GM18498 (cell line): ENCODE measurements at regions not wholly inside any gene's neighbourhood (a gene's known extent, or its start where the extent isn't known, plus 50 kb on each side); places are given as distances from the start of the nearest gene placed in this dataset.

Source experiments
- ATAC-seq: cut with Tn5 transposase; IDR thresholded peaks from one replicate; pipeline ENCODE4 v1.9.1; 2021; ENCODE audit warnings: mild to moderate bottlenecking, moderate library complexity; ENCODE audit not compliant: unreplicated experiment

DNA sequence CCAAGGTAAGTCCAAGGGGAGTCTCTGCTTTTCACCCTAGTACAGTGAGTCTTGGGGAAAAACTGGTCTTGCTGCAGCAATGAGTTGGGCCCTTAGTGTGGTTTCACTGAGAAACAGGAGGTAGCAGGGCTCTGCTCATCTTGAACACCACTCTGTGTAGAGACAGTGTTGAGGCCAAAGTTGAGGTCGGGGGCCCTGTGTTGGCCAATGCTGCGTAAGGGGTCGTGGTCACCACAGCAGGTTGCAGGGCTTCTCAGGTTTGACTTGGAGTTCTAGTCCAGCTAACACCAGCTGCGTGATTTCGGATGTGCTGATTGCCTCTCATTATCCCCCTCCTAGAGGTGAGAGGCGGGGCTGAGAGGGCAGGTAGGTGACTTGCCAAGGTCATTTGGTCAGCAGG lies 807.5 kb downstream of the VRK1 start:
- no peak for ATAC-seq

DNA sequence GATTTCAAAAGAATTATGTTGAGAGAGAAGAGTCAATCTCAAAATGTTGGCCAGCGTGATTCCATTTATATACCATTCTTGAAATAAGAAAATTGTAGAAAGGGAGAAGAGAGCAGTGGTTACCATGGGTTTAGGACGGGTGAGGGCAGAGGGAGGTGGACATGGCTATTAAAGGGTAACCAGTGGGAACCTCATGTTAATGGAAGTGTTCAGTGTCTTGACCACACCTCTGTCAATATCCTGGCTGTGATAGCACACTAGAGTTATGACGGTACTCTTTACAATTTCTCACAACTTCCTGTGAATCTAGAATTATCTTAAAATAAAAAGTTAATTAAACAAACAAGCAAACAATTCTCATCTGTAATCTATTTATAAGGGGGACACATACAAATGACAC lies 821.2 kb downstream of the VRK1 start:
- ATAC-seq: no peak

GRCh38 chr14:97618917-97619690 lies 821.9 kb downstream of the VRK1 start:
- ATAC-seq: no peak

GRCh38 chr14:97620066-97620465 lies 822.9 kb downstream of the VRK1 start:
- ATAC-seq: no peak

- no peak for ATAC-seq
Measured at GRCh38 chr14:97624985-97625384, 827.8 kb downstream of the VRK1 start.

- no peak for ATAC-seq
Measured at GRCh38 chr14:97625477-97625876, 828.3 kb downstream of the VRK1 start.

DNA sequence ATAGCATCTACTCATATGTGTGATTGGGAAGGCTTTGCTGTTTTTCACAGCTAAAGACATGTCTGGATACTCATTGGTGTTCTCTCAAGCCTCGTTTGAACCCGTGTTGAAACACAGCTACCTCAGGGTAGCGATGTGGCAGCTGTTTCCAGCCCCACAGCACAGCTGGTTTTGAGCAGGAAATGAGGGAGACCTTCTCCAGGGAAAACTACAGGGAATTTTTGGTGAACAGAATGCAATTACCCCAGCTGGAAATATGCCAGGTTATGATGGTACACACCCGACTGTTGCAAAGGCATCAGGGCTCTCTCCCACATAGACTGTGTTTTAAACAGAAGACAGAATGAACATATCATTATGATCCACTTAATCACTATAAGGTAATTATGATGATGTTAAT lies 828.9 kb downstream of the VRK1 start:
- ATAC-seq: no peak

DNA sequence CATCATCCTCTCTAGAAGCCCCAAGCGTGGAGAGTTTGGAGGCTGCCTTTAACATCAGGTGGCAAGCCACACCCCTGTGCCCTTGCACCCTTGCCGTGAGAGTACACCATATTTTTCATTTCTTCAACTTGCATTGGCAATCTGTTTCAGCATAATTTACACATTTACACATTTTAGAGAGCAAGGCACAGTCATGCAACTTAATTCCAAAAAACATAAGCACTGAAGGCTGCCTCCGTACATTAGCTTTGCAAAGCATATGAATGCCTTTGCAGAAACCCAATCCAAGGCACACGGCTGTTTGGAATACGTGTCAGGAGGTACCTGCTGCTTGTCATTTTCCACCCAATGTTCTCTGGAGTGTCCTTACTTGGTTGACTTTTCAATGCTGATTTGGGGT lies 833.1 kb downstream of the VRK1 start:
- ATAC-seq: no peak

- no peak for ATAC-seq
Measured at GRCh38 chr14:97633131-97633738, 836.1 kb downstream of the VRK1 start.

DNA sequence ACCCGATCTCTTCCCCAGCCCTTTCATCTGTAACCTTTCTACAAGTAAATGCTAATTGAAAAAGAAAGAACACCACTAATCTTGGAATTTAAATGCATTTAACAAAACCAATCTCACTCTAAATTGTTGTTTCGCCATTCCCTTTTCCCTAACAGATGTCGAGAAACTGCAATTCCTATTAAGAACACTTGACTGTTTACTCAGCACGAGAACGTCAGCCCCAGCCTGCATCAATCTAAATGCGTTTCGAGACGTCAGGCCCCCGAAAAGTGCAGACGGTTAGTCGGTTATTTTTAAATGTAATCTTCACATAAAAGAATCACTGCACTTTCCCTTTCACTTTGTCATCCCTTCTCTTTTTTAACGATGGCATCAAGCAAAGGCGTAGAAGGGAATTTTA lies 837.6 kb downstream of the VRK1 start:
- no peak for ATAC-seq

DNA sequence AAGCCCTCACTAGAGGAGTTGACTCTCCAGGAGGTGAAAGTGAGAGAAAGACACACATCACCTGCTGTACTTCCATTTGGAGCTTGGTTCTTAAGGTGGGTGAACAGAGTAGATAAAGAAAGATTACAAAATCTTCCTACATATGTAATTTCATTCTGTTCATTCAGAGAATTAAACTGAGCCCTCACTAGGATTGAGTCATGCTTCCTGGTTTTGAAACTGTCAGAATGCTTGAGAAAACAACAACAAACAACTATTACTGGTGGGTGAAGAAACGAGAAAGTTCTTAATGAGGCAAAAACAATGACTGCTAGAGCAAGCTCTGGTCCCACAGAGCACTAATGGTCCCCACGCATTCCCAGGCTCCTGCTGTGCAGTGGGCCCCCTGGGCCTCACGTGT lies 841.7 kb downstream of the VRK1 start:
- no peak for ATAC-seq

DNA sequence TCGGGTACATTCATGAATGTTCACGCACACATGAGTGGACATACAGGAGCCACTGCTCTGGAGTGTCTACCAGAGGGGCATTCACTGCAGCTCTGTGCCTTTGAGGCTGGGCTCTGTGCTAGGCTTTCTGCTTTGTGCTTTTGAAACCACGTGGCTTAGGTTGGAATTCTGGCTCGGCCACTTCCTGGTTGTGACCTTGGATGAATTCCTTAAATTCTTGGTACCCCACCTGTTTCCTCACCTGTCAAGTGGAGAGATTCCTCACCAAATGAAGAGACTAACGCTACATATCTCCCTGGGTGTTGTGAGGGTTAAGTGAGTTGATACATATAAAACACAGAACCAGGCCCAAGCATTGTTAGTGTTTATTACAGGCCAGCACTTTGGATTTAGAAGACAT lies 842.8 kb downstream of the VRK1 start:
- ATAC-seq: no peak

GRCh38 chr14:97641827-97642226 lies 844.6 kb downstream of the VRK1 start:
- no peak for ATAC-seq

DNA sequence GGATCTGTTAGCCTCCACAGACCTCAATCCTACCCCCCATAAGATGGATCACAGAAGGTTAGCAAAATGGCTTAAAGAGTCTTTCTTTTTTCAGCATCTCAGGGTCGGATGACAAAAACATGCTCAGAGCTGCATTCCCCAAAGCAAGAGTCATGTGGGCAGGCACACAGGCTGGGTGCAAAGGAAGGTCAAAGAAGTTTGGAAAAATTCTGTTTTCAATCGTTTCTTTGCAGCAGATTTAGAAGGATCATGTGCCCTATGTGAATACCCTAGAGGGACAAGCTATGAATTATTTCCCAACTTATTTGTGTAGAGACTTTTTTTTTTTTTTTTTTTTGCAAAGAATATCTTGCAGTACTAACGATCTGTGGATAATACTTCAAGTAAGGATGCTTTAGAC lies 845.4 kb downstream of the VRK1 start:
- ATAC-seq: no peak

DNA sequence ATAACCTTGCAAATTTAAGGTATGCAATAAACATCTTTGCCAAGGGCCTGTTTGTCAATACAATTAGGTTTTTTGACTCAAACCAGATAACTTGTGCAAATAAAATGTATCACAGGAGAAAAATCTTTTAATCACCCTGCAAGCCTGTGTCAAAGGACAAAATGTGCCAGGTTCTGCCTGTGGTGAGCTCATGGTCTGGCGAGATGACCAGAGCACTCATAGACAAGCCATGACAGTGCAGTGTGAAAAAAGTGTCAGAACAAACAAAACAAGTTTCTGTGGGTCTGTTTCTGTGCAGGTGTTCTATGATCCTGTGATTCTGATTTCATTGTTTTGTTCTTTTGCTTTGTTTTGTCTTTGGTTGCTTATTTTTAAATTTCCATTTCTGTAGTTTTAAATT lies 847.2 kb downstream of the VRK1 start:
- ATAC-seq: no peak

DNA sequence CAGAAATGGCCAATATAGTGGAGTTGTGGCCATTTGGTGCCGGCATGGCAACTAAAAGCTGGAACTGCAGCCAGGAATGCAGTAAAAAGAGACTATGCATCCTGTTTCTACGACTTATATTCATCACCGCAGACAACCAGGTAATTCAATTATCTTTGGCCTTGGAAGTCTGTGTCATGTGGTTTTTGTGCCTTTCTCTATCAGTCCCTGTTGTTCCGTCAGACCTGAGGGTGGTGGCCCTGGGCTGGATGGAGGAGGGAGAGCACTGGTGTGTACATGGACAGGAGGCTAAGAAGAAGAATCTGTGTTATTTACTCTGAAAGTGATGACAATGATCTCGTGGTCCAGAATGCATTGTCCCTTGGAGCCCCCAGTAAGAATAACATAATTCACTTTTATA lies 852.6 kb downstream of the VRK1 start:
- ATAC-seq: no peak

DNA sequence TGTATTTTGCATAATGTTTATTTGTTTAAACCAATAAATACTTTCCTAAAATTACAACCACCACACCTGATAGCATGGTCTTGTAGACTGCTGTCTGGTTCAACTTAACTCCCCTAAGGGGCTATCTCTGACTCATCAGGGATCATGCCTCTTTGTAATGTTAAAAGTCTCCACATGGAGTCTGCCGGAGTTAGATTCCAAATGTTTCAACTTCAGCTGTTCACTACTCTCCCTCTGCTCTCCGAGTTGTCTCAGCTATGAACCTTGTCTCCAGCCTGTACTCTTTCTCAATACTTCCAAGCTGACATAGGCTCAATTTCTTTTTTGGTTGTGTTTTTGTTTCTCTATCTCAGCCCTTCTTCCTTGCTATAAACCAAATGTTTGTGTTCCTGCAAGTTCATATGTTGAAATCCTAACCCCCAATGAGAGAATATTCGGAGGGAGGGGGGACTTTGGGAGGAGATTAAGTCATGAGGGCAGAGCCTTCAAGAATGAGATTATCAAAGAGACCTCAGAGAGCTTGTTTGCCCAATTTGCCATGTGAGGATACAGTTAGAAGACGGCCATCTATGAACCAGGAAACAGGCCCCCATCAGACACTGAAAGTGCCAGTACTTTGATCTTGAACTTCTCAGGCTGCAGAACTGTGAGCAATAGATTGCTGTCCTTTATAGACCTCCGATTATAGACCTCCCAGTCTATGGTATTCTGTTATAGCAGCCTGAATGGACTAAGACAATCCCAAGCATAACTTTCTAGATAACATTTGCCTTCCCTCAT lies 858.2 kb downstream of the VRK1 start:
- ATAC-seq: no peak

DNA sequence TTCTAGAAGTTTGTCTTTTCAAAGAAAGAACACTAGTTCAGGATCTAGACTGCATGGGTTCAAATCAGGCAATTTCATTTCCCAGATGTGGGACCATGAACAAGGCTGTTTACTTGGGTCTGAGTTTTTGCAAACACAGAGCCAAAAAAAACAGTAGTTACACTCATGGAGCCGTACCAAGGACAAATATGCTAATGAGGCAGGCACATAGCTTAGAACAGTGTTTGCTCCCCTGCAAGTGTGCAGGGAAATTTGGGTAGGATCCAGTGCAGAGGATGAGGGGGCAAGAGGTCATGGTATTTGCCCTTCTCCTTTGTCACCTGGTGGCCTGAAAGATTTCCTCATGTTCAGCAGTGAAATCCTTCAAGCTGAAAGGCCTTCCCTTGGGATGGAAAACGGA lies 860.4 kb downstream of the VRK1 start:
- ATAC-seq: no peak

DNA sequence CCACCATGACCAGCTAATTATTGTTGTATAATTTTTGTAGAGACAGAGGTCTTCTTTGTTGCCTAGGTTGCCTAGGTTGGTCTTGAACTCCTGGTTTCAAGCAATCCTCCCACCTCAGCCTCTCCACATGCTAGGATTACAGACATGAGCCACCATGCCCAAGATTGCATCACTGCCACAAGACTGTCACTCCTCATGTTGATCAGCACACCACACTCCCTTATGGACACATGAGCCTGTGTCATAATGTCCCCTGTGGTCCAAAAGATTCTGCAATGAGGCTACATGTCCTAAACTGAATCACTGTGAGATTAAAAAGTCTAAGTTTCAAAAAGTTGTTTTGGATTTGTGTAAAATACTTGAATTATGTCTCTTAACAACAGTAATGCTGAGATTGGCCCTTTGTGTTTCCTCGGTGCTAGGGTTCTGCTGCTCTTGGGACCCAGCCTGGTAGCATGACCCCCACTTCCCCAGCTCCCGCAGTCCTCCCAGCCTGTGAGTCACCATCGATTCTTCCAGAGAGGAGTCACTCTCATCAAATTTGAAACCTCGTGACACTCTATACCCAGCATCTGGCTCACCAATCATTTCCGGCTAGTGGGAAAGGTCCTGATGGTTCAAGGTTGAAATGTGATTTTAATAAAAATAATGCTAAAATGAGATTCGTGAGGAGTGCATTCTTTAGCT lies 890.9 kb downstream of the VRK1 start:
- no peak for ATAC-seq

DNA sequence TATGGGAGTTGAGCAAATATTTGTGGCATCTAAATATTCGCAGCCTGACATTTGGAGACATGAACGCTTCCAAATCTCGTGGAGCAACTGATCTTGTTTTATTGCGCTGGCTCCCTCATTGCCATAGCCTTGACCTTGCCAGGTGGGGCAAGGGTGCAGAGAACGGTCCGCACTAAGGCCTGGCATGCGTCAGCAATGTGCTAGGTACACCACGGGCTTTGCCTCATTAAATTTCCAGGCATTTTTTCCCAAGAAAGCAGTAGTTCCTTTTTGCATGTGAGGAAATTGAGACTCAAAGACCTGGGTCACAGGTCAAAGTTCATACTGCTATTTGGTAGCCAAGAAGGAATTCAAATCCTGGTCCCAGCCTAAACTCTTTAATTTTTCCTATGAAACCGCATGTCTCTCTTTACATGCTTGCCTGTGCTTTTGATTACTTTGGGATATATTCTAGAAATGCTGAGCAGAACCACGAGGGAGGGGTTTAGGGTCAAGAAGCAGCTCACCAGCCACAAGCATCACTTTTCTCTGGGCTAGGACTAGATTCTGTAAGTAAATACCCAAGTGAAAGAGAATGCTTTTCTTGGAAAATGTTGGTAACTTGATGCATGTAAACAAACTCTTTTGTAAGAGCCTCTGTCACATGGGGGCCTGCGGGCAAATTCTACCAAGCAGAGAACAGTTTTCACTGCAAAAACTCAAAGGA lies 891.6 kb downstream of the VRK1 start:
- ATAC-seq: no peak

DNA sequence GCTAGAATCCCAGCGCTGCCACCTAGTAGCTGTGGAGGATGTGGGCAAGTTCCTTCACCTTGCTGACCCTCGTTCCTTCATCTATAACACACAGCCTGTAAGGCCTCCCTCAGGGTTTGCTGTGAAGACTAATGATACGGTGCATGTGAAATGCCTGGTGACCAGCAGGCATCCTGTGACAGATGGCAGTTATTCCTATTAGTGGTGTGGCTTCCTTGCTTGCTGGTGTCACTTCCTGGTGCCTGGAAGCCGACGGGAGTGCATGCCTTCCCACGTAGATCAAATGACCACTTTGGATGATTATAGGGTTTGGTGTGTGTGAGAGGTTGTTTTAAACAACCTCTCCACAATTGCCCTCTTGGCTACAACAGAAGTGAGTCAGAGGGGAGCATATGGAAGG lies 894.9 kb downstream of the VRK1 start:
- ATAC-seq: no peak
